ENCODE measurements at regions not wholly inside any gene's neighbourhood (a gene's known extent, or its start where the extent isn't known, plus 50 kb on each side); places are given as distances from the start of the nearest gene placed in this dataset.

GRCh38 chr12:42733911-42734310 lies 144.4 kb upstream of the PRICKLE1 start:
- no peak overlapping the region for H3K4me3 ChIP-seq

DNA sequence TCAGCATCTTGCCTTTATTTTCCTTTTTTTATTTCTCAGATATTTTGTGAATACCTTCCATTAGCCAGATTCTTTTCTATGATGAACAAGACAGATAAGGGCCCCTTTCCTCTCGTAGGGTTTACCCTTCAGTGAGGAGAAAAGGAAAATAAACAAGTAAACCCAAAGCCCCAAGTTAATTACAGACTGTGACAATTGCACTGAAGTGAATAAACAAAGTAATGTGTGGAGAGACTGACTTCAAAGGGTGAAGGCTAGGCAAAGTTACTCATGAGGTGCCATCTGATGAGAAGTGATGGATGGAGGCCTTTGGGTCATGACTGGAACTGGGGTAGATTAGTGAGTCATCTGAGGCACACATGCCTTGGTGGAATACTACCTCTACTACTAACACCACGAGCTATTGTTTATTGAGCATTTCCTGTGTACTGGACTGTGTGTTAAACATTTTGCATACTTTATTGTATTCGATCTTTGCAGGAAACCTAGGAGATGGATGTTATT lies 143.4 kb upstream of the PRICKLE1 start:
- H3K36me3 Mint-ChIP-seq: no peaks in the 10 kb centered on the region
- Histone ChIP-seq H3K27ac (no peak overlapping the region), H2AFZ (replicated peaks) (no peak overlapping the region), H3K4me2 (no peak overlapping the region), H3K4me1 (no peaks in the 10 kb centered on the region), H3K36me3 (no peaks in the 10 kb centered on the region), H3F3A (ENCODE audit: low read depth) (no peaks in the 10 kb centered on the region), H3K27me3 (no peaks in the 10 kb centered on the region), H3K9ac (no peak overlapping the region), H3K4me3 (no peak overlapping the region), H3K79me2 (ENCODE audit: low read depth) (no peaks in the 10 kb centered on the region), H3K9me3 (ENCODE audit: low read depth) (no peaks in the 10 kb centered on the region), H4K20me1 (ENCODE audit: low read depth) (no peaks in the 10 kb centered on the region)
- TF ChIP-seq CTCF (IDR thresholded peaks at IDR 0.05) (no peak), EZH2 (IDR thresholded peaks at IDR 0.05) (no peak), EZH2phosphoT487 (IDR thresholded peaks at IDR 0.05) (no peak)
- DNase-seq (ENCODE audit: low spot score): no peak
- no peak overlapping the region for H3K4me3 Mint-ChIP-seq
- no peak overlapping the region for H3K27ac Mint-ChIP-seq
- peaks cover 5% of the 10 kb centered on the region for H3K9me3 Mint-ChIP-seq
- H3K4me1 Mint-ChIP-seq: no peaks in the 10 kb centered on the region
- H3K27me3 Mint-ChIP-seq (ENCODE audit: insufficient read depth, low read depth): no peaks in the 10 kb centered on the region

More at GRCh38 chr12:42733911-42734310, 144.4 kb upstream of the PRICKLE1 start:
- no peak for TF ChIP-seq CTCF (IDR thresholded peaks at IDR 0.05)
- TF ChIP-seq EZH2 (IDR thresholded peaks at IDR 0.05): no peak
- no peak for TF ChIP-seq EZH2phosphoT487 (IDR thresholded peaks at IDR 0.05)
- no peaks in the 10 kb centered on the region for H3K4me1 ChIP-seq
- no peaks in the 10 kb centered on the region for H3K36me3 Mint-ChIP-seq
- H3K27ac ChIP-seq: no peak overlapping the region
- no peak overlapping the region for H2AFZ ChIP-seq (replicated peaks)
- H3K36me3 ChIP-seq: no peaks in the 10 kb centered on the region
- H3F3A ChIP-seq (ENCODE audit: low read depth): no peaks in the 10 kb centered on the region
- no peak overlapping the region for H3K4me2 ChIP-seq
- no peak overlapping the region for H3K9ac ChIP-seq
- H3K27me3 Mint-ChIP-seq (ENCODE audit: insufficient read depth, low read depth): no peaks in the 10 kb centered on the region
- H3K27ac Mint-ChIP-seq: no peak overlapping the region
- no peaks in the 10 kb centered on the region for H3K9me3 ChIP-seq (ENCODE audit: low read depth)
- H4K20me1 ChIP-seq (ENCODE audit: low read depth): no peaks in the 10 kb centered on the region
- H3K27me3 ChIP-seq: no peaks in the 10 kb centered on the region
- H3K9me3 Mint-ChIP-seq: peaks cover 5% of the 10 kb centered on the region
- H3K4me3 Mint-ChIP-seq: no peak overlapping the region
- peaks cover under 1% of the 10 kb centered on the region for H3K4me1 Mint-ChIP-seq
- H3K79me2 ChIP-seq (ENCODE audit: low read depth): no peaks in the 10 kb centered on the region
- DNase-seq (ENCODE audit: low spot score): no peak

GRCh38 chr12:42730291-42730690 lies 140.7 kb upstream of the PRICKLE1 start:
- H2AFZ ChIP-seq (replicated peaks): no peak overlapping the region
- peaks cover 5% of the 10 kb centered on the region for H3K9me3 Mint-ChIP-seq
- no peak overlapping the region for H3K4me3 ChIP-seq
- no peak overlapping the region for H3K4me2 ChIP-seq
- no peaks in the 10 kb centered on the region for H3K4me1 Mint-ChIP-seq
- H3K27ac Mint-ChIP-seq: no peak overlapping the region
- no peak for TF ChIP-seq EZH2 (IDR thresholded peaks at IDR 0.05)
- no peak for TF ChIP-seq CTCF (IDR thresholded peaks at IDR 0.05)
- no peak for TF ChIP-seq EZH2phosphoT487 (IDR thresholded peaks at IDR 0.05)
- H3K9ac ChIP-seq: no peak overlapping the region
- no peaks in the 10 kb centered on the region for H3F3A ChIP-seq (ENCODE audit: low read depth)
- H3K36me3 Mint-ChIP-seq: no peaks in the 10 kb centered on the region
- no peaks in the 10 kb centered on the region for H3K4me1 ChIP-seq
- H3K27me3 ChIP-seq: no peaks in the 10 kb centered on the region
- no peak for DNase-seq (ENCODE audit: low spot score)
- H3K36me3 ChIP-seq: no peaks in the 10 kb centered on the region
- H3K27ac ChIP-seq: no peak overlapping the region
- no peak overlapping the region for H3K4me3 Mint-ChIP-seq
- H4K20me1 ChIP-seq (ENCODE audit: low read depth): no peaks in the 10 kb centered on the region
- no peaks in the 10 kb centered on the region for H3K79me2 ChIP-seq (ENCODE audit: low read depth)
- H3K9me3 ChIP-seq (ENCODE audit: low read depth): no peaks in the 10 kb centered on the region
- H3K27me3 Mint-ChIP-seq (ENCODE audit: insufficient read depth, low read depth): no peaks in the 10 kb centered on the region
